GM12864 (cell line): ENCODE measurements at regions not wholly inside any gene's neighbourhood (a gene's known extent, or its start where the extent isn't known, plus 50 kb on each side); places are given as distances from the start of the nearest gene placed in this dataset.

Experiments
- DNase-seq: peaks from one replicate; pipeline ENCODE4 v3.0.0-alpha.2; 2011; ENCODE audit warnings: low read depth
- H3K4me3 ChIP-seq: 2 replicates; pipeline ENCODE4 v1.5.1; 2011; ENCODE audit warnings: mild to moderate bottlenecking, low read depth, low read length, control low read depth
- TF ChIP-seq, protein P1 (sequence below): IDR thresholded peaks from 2 replicates; pipeline ENCODE4 v1.5.1; 2011; ENCODE audit warnings: low read depth, mild to moderate bottlenecking, moderate library complexity, low read length, control low read depth, inconsistent platforms; ENCODE audit errors: missing control alignments

DNA sequence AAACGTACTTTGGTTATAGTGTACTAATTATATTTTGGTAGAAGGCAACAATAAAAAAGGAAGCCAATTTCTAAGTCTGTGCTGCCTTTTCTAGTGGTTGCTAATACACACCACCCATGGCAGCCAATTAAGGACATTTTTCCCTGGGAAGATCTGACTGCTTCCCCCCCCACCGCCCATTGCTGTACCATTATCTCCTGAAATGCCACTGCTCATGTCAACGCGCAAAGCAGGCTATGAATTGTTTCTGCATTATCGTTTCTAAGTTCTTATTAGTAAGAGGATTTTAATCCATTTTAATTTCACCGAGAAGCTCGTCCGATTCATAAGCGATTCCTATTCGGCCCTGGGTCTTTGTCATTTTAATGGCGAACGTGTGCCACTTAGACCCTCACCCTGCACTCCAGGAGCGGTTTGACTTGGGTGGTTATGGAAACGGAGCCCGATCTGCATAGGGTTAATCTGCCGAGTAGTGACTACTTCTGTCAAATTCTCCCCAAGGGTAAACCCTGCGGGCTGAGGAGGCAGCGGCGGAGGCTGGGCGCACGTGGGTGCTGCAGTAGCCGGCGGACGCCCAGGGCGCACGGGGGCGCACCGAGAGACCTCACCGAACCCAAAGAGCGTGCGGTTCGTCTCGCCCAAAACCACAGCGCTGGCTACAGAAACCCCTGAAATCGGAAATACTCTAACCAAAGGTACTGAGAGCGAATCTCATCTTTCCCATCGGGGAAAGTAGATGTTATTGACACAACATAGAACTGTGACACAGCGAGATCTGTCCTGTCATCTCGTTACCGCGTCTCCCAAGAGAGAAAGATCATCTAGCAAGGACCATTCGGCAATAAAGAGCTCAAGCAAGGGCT, 55.8 kb upstream of the SHC3 start:
- peak; percentile 25 for DNase-seq
- no peak overlapping the region for H3K4me3 ChIP-seq
- TF ChIP-seq, protein P1, sequence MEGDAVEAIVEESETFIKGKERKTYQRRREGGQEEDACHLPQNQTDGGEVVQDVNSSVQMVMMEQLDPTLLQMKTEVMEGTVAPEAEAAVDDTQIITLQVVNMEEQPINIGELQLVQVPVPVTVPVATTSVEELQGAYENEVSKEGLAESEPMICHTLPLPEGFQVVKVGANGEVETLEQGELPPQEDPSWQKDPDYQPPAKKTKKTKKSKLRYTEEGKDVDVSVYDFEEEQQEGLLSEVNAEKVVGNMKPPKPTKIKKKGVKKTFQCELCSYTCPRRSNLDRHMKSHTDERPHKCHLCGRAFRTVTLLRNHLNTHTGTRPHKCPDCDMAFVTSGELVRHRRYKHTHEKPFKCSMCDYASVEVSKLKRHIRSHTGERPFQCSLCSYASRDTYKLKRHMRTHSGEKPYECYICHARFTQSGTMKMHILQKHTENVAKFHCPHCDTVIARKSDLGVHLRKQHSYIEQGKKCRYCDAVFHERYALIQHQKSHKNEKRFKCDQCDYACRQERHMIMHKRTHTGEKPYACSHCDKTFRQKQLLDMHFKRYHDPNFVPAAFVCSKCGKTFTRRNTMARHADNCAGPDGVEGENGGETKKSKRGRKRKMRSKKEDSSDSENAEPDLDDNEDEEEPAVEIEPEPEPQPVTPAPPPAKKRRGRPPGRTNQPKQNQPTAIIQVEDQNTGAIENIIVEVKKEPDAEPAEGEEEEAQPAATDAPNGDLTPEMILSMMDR: peak; percentile 28

DNA sequence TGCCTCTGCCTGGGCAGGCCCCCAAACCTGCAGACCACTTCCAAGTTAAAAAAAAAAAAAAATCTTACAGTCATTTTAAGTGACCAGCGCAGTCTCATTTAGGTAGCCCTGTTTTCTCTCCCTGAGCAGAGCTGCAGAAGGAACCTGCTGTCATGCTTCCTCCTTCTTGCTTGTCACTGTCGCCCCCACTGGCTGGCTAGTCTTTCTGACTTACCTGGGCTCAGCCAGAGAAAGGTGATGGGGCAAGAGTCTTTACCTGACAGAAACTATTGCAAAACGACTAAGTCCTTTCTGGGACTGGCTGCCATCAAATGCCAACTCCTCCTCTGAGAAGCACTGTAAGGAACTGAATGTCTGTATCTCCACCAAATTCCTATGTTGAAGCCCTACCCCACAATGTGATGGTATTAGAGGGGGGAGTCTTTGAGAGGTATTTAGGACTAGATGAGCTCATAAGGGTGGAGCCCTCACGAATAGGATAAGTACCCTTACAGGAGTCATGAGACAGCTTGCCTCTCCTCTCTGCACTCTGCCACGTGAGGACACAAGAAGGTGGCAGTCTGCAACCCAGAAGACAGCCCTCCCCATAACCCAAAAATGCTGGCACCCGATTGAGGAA, 58.4 kb upstream of the SHC3 start:
- TF ChIP-seq, protein P1: no peak
- H3K4me3 ChIP-seq: no peak overlapping the region
- DNase-seq: no peak

DNA sequence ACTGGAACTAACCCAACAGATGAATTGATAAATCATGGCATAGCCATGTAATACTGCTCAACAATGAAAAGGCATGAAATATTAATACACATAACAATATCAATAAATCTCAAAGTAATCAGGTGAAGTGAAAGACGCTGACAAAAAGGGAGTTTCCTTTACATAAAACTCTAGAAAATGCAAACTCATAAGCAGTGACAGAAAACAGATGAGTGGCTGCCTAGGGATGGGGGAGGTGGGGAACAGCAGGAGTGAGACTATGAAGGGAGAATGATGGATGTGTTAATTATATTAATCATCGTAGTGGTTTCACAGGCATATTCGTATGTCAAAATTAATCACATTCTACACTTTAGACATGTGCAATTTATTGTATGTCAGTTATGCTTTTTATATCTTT, 59.8 kb upstream of the SHC3 start:
- no peak overlapping the region for H3K4me3 ChIP-seq
- no peak for DNase-seq
- TF ChIP-seq, protein P1: no peak

DNA sequence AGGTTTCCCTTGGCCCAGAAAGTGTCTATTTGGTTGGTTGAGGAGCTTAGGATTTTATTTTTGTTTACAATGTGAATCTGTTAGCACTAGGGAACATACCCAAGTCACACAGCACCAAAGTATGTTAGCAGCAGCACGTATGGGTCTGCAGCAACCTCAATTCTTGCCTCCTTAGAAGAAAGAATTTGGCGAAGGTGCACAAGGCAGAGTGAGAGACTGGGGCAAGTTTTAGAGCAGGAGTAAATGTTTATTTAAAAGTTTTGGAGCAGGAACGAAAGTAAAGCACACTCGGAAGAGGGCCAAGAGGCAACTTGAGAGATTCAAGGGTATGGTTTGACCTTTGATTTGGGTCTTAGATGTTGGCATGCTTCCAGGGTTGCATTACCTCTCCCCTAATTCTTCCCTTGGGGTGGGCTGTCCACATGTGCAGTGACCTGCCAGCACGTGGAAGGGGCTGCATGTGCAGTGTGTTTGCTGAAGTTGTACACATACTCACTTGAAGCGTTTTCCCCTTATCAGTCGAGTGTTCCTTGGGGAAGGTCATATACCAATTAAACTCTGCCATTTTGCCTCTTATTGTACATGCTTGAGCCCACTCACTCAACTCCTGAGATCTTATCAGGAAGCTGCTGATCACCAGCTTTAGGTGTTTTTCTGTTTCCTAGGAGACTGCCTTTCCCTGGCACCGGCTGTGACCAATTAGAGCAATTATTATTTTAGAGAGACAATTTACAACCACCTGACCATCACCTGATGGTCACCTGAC, 64.9 kb upstream of the SHC3 start:
- DNase-seq: no peak
- H3K4me3 ChIP-seq: no peak overlapping the region
- TF ChIP-seq, protein P1: no peak

DNA sequence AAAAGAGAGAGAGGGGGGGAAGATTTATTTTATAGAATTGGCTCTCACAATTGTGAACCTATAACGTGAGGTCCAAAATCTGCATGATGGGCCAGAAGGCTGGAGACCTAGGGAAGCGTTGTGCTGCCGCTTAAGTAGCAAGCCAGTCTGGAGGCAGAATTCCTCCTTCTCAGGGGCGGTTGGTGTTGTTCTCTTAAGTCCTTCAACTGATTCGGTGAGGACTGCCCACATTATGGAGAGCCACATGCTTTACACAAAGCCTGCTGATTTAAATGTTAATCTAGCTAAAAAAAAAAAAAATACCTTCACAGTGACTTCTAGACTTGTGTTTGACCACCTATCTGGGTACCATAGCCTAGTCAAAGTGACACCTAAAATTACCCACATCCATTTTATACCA, 64.2 kb upstream of the CKS2 start:
- H3K4me3 ChIP-seq: no peak overlapping the region
- TF ChIP-seq, protein P1: no peak
- DNase-seq: no peak

DNA sequence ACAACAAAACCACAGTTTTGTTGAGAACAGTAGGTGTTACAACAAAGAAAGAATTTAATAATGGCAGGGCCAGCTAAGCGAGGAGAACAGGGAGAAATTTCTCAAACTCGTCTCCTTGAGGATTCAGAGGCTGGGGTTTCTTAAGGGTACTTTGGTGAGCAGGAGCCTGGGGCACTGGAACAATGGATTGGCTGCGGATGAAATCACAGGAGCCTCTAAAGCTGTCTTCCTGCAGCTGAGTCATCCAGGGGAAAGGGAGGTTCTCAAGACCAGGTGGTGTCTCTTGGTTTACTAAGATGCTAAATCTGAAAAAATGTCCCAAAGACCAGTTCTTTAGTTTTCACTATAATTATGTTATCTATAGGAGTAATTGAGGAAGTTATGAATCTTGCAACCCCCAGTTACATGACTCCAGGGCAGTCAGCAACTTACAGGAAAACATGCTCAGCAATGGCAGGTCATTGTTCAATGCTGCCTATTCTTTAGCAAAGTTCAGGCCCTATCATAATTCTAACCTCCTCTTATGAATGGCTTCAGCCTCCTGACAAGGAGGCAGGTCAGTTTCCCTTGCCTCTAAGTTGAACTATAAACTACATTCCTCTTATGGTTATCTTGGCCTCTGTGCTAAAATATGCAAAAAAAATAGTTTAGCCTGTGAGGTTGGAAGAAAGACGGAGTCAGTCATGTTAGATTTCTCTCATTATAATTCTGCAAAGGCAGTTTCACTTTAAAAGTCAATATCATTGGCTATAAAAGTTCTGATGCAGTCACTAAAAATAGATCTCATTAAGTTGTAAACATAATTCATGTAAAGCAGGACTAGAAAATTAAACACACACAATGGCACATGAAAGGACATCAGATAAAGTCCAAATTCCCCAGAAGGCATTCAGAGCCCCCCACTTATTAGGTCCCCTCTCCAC, 63.3 kb upstream of the CKS2 start:
- TF ChIP-seq, protein P1: no peak
- no peak overlapping the region for H3K4me3 ChIP-seq
- DNase-seq: no peak
